HG02885 (cell line): ENCODE measurements at regions not wholly inside any gene's neighbourhood (a gene's known extent, or its start where the extent isn't known, plus 50 kb on each side); places are given as distances from the start of the nearest gene placed in this dataset.

Experiments used
- ATAC-seq: cut with Tn5 transposase; IDR thresholded peaks from one replicate; pipeline ENCODE4 v1.9.1; 2021; ENCODE audit warnings: mild to moderate bottlenecking; ENCODE audit not compliant: unreplicated experiment, poor library complexity

DNA sequence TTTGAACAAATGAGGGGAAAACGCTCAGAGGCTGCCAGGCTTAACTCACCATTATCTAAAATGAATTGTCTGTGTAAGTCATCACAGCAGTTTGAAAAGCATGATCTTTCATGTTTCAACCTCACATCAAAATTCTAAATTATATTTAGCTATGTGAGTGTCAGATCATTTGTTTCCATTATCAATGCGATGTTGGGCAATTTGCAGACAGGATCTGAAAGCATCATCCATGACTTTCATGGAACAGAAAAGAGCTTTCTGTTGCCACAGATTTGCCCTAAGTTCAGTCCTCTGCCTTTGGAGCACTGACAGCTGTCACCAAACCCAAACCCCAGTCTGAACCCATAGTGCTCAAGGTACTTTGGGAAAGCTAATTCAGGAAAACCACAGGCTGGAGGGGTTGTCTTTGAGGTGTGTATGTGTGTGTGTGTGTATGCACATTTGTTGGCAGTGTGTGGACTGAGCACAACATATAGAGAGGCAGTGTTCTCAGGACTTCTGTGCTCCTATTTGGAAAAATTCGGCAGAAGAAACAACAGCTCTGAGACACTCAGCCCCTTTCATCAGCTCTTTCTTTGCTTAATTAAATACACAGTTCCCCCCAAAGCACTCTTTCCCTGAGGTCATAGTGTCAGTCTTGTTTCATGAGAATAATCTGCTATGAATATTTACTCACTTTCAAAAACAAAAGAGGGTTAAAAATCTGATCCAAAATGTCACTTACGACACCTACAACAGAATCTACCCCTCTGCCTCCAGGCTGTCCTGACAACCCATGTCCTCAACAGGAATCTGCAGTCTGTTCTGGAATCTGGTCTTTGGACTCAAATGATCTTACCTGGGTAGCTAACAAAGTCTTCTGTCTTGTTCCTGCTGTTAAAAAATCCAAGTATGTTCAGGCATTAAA lies 188.5 kb upstream of the KLF14 start:
- no peak for ATAC-seq

DNA sequence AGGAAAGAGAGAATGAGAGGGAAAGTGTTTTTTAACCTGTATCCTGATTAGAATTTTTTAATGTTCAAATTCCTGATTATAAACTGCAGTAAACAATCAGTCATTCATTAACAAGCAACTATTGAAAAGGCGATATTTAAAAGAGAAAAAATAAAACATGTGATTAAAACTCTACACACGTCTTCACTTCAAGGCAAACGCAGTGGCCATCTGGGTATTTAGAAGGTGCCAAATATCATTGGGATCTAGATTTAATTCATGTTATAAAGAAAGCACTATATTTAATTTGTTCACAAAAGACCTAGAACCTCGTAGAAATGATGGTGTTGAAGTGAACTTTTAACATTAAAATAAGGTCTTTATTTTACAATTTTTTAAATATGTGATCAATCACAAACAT lies 189.4 kb upstream of the KLF14 start:
- no peak for ATAC-seq

DNA sequence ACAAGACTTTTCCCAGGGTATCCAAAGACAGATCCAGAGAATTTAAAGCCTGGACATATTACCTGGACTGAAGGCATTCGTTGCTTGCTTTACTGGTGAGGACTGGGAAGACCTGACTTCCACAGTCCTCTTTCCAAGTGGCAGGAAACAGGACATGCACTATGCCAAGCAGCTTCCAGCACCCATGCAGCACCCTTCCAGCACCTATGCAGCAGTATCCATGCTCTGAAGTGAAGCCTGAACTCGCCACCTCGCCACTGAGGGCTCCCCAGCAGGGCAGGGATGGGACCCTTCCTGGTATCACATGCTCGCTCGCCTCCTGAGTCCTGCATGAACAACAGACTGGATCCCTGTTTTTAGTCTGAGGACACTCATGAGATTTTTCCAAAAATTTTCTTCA lies 189.9 kb upstream of the KLF14 start:
- no peak for ATAC-seq

DNA sequence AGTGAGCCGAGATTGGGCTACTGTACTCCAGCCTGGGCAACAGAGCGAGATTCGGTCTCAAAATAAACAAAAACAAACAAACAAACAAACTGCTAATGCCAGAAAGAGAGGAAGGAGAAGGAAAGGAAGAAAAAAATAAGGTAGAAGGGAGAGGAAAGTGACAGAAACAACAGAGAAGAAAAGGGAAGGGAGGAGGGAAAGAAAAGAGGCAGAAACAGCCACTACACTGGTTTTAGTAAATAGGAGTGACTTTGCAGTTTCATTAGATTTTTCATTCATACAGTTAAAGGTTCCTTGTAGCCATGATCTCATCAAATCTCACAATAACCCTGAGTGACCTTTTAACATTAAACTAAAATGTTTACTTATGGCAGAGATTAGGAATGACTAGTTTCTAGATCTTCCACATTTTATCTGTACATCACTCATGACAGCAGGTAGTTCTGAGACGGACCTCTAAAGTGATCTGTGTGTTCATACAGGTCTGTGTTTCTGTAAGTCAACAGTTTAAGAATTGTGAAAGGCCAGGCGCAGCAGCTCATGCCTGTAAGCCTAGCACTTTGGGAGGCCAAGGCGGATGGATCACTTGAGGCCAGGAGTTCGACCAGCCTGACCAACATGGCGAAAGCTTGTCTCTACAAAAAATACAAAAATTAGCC lies 191.3 kb upstream of the KLF14 start:
- ATAC-seq, result no peak

DNA sequence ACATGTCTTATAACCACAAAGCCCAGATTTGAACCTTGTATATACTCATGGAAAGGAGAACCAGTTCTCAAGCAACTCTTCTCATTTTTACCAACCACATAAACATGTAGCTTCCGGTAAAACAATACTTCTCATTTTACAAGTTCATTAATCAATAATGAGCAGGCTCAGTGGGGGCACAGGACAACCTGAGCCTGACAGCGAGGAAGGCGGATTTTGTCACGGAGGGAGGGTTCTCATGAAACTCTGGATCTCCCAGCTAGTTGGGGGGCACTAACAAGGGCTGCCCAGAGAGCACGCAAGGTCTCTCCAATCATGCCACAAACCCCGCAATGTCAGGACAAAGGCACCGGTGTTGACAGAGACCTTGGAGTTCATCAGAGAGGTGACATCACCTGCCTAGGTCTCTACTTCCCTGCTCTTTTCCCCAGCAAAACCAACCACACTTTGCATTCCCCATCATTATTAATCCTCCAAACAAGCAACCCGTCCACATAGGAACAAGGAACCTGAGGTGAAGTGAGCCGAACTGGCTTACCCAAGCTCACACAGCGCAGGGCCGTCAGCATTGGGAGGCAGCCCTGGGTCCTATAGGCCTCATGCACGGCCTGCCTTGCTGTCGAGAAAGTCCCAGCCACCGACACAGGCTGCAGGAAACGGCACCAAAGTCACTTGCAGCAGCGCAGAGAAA lies 192.1 kb upstream of the KLF14 start:
- no peak for ATAC-seq

DNA sequence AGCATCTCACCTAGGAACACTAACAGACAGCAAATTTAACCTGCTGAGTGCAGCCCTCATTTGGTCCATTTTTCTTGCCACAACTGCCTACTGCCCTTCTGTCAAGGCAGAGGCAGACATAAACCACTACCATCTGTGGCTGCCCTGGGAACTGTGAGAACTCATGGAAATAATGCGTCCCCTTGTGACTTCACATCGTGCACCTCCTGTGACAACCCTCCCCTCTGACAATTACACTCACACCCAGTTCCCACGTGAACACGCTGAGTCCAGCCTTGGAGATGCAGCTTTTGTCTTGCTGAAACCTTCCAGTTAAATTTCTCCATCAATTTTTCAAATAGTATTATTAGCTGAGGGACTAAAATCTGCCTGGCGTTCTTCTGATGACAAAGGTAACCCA lies 193.1 kb upstream of the KLF14 start:
- ATAC-seq, result no peak

DNA sequence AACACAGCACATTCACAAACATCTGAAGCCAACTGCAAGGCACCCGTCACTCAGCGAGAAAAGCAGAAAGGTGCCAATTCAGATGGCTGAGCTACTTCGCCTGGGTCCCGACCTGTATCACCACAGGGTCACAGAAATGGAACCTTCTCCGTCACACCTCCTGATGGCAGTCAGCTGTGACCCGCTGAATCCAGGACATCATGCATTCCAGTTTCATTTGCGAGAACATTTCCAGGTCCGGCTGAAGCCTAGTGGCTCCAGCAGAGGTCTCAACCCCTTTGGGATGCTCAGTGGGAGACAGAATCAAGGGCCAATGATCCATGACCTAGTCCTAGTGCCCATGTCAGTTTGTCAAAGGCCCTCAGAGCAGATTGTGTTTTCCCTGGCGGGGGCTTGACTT lies 193.6 kb upstream of the KLF14 start:
- no peak for ATAC-seq

DNA sequence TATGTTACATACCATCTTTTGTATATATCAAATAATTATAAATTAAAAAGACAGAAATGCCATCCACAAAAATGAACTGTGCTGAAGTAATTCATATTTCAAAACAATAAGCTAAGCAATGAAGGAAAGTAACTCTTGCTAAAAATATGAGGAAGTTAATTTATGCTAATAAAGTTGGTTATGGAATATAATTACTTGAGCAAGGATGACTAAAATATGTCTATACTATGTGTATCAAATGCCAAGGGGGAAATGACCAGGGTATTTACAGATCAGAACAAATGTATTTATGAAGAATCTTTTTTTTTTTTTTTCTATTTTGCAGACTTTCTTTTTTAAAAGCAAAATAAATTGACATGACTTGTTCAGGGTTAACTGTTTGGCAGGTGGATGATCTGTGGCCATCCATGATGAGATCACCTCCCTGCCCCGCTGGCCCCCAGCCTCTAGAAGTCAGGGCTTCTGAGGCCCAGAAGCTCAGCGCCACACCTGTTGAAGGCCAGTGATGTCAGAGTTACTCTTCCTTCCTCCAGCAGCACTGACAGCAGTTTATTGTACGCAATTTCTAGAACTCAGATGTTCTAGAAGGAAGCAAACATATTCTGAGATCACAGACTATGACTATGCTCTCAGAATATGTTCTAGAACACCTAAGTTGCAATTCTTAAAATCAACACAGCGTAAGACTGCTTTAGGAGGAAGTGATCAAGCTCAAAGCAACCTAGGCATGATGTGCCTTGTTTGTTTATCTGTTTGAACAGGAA lies 196.1 kb upstream of the KLF14 start:
- peak; percentile 47 for ATAC-seq

DNA sequence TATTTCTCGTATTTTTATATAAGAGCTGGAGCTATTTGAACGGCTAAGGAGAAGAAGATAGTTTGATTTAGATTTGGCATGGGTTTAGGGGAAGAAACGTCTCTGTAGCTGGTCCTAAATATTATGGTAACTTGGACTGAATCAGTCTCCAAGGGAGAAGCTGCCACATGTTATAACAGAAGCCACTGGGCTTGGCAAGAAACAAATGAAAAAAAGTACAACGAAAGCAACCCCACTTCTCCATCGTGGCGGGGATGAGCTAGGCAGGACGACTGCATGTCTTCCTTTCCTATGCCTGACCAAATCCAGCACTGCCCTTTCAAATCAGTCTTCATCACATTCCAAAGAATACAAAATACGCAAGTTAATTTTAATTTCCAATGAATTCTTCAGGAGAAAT lies 196.7 kb upstream of the KLF14 start:
- no peak for ATAC-seq

DNA sequence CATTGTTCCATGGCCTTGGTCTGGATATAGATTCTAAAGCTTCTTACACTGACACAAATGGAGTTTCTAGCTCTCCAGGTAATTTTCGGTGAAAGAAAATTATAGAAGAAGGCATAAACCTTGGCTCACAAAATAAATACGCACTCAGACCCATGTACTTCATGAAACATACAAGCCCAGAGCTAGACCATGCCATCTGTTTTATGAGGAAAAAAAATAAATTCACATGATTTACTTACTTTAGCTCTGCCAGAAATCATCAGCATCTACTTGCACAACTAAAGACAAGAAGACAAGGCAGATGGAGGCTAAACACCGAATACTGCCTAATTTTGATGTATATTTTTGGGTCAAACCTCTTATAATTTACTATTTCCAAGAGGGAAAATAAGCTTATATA lies 197.4 kb upstream of the KLF14 start:
- no peak for ATAC-seq

DNA sequence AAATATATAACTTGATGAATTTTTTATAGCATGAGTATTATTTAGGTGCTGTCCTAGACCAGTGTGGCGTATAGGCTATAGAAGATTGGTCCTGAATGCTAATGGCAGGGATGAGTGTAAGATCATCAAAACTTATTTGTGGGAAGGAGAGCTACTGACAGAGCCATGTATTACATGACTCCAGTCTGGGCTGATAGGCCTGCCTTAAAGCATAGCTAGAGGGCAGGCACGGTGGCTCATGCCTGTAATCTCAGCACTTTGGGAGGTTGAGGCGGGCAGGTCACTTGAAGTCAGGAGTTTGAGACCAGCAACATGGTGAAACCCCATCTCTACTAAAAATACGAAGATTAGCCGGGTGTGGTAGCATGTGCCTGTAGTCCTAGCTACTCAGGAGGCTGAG lies 198.1 kb upstream of the KLF14 start:
- no peak for ATAC-seq

DNA sequence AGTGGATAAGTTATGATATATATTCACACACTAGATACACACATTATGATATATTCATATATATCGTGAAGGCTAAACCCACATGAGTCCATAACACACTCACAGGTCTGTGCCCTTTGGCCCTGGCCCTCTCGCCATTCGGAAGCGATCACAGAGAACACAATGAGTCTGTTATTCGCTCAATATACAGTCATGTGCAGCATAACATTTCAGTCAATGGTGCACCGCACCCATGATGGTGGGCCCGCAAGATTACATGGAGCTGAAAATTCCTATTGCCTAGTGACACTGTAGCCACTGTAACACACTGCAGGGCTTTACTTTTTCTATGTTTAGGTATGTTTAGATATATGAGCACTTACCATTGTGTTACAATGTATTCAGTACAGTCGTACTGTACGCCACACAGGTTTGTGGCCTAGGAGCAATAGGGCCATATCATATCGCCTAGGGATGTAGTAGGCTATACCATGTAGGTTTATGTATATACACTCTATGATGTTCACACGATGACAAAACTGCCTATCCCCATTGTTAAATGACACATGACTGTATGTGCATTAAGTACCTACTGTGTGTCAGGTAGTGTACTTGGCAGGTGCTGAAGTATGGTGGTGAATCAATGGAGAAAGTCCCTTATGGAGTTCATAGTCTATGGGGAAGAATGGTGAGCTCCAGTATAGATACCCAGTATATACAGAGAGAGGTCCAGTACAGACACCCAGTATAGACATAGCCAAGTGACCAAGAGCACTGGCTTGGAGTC lies 198.8 kb upstream of the KLF14 start:
- no peak for ATAC-seq

DNA sequence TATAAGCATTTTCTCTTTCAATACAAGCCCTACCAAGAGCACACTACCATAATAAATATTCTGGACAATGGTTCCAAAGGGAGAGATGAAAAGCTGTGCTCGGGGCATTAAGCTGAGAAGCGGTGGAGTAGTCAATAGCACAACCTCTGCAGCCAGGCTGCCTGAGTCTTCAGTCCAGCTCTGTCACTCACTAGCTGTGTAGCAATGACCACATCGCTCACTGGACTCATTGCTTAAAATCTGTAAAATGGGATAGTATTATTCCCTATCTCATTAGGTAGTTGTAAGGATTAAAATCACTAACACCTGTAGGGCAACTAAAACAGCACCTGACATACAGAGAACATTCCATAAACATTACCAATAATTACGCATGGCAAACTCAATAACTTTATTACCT lies 199.9 kb upstream of the KLF14 start:
- no peak for ATAC-seq

DNA sequence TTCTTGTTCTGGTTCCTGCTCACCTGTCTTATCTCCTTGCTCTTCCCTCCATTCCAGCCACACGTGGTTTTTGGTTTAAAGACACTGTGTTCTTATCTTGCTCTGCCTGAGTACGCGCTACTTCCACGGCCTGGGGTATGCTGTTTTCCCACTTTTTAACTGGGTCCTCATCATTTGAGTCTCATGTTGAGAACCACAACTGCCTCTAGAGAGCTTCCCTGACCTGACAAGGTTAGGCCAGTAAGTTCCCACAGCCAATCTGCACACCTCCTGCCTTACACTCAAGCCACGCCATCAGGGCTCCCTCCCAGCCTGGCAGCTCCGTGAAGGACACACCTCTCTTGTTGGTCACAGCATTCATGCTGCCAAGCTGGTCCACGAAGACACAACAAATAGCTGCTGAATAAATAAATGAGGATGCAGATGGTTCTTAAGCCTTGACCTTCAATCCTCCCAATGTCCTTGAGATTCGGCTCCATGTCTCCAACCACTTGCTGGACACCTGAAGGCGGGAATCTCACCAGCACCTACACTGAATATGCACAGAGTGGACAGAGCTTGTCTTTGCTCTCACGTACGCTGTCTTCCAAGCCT lies 201.7 kb upstream of the KLF14 start:
- ATAC-seq, result no peak

DNA sequence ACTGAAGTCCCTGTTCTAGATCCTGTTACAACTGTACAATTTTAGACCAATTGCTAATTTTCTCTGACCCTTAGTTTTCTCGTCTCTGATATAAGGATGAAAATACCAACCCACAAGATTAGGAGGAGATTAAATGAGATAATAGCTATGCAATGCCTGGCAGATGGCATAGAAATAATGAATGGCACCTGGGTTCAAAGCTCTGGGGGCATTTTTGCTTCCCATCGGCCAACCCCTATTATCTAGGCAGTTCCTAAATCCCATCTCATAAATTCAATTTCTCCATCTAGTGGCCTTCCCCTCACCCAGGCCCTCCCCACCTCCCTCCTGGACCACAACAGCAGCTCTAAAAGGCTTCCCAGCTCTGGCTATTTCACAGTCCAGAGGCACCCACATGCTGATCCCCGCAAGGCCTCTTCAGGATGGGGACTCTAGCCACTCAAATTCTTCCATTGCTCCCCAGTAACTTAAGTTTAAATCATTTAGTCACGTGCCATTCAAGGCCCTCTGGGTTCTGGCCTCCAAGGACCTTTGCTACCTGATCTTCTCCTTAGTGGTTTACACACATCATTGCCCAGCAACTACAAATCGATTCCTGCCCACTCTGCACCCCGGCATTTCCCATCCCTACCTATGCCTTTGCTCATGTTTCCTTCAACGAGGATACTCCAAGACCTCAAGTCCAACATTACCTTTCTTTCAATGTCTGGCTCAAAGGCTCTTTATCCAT lies 202.4 kb upstream of the KLF14 start:
- ATAC-seq, result no peak

DNA sequence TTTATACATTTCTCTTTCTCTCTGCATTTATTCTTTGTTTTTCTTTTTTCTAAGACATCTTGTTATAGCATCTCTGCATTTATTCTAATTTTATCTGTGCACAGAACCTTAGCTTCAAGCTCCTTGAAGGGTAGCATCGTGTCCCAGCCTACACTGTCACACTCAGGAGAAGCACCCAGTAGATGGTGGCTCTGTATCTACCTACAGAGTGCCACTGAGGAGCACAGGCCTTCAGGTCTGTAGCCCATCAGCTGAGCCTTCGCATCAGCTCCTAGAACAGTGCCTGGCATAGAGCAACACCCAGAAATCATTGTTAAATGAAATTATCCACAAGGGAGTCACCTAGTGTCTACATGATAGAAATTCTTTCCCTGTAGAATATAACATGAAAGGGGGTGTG lies 203.0 kb upstream of the KLF14 start:
- no peak for ATAC-seq

DNA sequence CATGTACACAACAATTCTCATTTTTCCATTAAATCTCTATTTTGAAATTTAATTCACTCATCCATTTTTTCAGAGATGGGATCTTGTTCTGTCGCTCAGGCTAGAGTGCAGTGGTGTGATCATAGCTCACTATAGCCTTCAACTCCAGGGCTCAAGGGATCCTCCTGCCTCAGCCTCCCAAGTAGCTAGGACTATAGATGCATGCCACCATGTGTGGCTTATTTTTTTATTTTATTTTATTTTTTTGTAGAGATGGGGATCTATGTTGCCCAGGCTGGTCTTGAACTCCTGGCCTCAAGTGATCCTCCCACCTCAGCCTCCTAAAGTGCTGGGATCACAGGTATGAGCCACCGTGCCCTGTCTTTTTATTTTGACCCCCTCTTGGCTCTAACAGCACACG lies 203.8 kb upstream of the KLF14 start:
- ATAC-seq, result no peak

DNA sequence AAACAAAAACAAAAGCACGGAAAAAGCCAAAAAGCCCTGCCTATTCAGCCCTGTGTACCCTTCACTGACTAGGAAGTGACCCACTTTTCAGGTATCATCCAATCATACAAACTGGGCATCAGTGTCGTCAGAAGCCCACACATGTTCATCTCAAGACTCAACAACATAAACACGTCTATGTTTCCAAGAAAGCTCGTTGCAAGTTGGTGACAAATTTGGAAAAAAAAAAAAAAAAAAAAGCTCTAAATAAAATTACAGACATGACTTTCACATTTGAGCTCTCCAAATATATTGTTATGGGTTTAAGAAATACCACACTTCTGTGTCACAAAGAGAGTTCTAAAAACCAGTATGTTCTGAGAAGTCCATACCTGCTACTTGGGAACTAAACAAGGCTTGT lies 204.7 kb upstream of the KLF14 start:
- no peak for ATAC-seq
